Fibroblast of villous mesenchyme (primary cell): ENCODE measurements at regions not wholly inside any gene's neighbourhood (a gene's known extent, or its start where the extent isn't known, plus 50 kb on each side); places are given as distances from the start of the nearest gene placed in this dataset.

Experiments used
- DNase-seq: peaks from one replicate; pipeline ENCODE4 v3.0.0-alpha.2; 2010; ENCODE audit warnings: low read depth
- H3K4me3 ChIP-seq: 2 replicates; pipeline ENCODE4 v1.5.1; 2011; ENCODE audit warnings: low read depth, mild to moderate bottlenecking, low read length
- TF ChIP-seq, protein P1 (sequence below): IDR thresholded peaks from 2 replicates; pipeline ENCODE4 v1.5.1; 2012; ENCODE audit warnings: low read depth, mild to moderate bottlenecking, low read length; ENCODE audit not compliant: insufficient read depth

DNA sequence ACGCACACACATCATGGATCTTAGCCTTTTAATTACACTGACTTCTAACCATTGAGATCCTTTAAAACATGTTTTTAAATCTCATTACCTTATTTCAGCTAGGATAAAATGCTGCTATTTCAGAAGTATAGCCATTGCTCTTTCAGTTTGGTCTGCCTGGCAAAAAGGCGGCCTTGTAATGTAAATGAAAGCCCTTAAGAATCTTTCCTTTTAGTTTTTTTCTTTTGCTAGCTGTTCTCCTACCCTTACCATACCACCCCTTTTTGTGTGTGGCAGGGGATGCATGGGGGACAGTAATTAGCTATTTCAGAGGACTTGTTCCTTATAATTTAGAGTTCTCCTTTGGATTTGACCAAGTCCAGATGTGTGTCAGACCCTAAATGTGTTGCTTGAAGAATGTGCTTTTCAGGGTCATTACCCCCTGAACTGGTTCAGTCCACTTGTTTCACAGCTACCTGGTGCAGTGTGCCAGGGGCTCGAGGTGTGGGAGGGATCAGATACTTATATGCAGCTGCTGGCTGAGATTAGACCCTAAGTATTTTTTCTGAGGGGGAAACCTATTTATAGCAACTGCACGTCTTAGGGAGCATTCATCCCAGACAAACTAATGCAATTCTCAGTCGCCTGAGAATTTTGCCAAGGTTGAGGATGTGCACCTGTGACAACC, 986.8 kb downstream of the NLGN4Y start:
- TF ChIP-seq, protein P1, sequence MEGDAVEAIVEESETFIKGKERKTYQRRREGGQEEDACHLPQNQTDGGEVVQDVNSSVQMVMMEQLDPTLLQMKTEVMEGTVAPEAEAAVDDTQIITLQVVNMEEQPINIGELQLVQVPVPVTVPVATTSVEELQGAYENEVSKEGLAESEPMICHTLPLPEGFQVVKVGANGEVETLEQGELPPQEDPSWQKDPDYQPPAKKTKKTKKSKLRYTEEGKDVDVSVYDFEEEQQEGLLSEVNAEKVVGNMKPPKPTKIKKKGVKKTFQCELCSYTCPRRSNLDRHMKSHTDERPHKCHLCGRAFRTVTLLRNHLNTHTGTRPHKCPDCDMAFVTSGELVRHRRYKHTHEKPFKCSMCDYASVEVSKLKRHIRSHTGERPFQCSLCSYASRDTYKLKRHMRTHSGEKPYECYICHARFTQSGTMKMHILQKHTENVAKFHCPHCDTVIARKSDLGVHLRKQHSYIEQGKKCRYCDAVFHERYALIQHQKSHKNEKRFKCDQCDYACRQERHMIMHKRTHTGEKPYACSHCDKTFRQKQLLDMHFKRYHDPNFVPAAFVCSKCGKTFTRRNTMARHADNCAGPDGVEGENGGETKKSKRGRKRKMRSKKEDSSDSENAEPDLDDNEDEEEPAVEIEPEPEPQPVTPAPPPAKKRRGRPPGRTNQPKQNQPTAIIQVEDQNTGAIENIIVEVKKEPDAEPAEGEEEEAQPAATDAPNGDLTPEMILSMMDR: no peak
- H3K4me3 ChIP-seq: no peak overlapping the region
- DNase-seq: no peak

DNA sequence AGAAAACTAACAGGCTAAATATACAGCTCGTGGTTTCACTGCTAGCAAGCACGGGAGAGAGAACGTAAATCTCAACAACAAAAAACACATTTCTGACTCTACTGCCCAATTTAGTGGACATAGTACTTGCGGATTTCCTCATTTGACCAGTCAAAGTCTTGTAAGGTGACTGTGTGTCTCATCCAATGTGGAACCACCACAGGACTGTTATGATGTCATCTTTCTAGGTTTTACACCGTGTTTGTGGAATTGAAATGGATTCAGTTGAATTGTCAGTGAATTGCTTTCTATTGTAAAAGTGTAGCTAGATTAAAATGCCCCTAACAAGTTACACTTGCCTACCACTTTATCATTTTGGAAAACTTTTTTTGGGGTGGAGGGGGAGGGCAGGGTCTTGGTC, 1010.8 kb downstream of the NLGN4Y start:
- no peak overlapping the region for H3K4me3 ChIP-seq
- TF ChIP-seq, protein P1: no peak
- DNase-seq: no peak

DNA sequence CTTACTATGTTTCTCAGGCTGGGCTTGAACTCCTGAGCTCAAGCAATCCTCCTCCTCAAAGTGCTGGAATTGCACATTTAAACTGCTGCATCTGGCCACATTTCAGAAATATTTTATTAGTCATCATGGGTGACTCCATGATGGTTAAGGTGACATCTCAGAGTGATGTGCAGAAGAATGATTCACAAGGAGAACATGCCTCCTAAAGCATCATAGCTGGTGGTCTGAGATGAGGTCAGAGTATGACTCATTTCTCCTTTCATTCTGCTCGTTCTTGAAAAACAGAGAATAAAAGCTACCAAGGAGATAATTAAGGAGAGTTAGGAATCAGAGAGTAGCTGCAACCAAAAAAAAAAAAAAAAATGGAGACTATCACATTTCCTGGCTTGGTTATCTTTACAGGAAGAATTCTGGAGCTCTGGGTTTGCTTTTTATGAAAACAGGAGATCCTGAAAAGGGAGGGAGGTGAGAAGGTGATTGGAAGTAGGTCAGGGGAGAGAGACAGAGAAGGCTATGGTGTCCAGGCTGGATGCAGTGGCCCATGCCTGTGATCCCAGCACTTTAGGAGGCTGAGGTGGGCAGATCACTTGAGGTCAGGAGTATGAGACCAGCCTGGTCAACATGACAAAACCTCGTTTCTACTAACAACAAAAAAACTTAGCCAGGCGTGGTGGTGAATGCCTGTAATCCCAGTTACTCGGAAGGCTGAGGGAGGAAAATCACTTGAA, 1011.6 kb downstream of the NLGN4Y start:
- H3K4me3 ChIP-seq: no peak overlapping the region
- TF ChIP-seq, protein P1: no peak
- DNase-seq: peak; percentile 17

DNA sequence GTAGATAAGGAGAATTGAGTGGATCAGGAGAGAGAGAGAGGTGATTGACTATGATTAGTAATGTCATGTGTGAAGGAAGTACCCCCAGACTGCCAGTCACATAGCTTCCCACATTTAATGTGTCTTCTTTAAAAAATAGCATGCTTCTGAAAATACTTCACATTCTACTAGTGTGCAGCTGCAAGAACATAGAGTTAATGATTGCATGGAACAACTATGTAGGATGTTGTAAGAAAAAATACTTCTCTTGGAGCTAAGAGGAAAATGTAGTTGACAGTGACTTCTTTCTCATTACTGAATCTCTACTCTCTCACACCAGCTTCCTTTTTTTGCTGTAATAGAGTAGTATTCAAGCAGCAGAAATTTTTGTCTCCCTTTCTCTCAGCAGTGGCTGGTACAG, 1016.2 kb downstream of the NLGN4Y start:
- H3K4me3 ChIP-seq: no peak overlapping the region
- TF ChIP-seq, protein P1: no peak
- no peak for DNase-seq

DNA sequence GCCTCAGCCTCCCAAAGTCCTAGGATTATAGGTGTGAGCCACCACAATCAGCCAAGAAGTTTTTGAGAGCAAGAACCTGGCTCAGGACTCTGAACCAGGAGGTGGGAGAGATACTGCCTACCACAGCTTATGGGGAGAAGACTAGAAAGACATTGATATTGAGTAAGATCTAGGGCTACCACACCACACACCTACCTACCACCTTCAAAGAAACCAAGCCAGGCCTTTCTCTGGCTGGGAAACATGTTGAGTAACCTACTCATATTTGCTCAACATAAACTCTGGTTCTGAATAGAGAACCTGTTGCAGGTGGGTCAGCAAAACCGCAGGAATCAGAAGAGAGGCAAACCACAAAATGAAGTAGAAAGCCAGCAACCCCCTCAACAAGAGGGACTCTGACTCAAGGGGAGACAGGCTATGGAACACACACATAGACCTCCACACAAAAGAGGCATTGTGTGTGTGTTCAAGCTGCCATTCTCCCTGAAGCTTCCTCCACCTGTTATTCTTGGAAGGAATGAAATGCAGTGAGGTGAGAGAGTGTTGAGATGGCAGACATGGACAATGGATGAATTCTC, 1021.9 kb downstream of the NLGN4Y start:
- no peak for DNase-seq
- no peak overlapping the region for H3K4me3 ChIP-seq
- TF ChIP-seq, protein P1: no peak

DNA sequence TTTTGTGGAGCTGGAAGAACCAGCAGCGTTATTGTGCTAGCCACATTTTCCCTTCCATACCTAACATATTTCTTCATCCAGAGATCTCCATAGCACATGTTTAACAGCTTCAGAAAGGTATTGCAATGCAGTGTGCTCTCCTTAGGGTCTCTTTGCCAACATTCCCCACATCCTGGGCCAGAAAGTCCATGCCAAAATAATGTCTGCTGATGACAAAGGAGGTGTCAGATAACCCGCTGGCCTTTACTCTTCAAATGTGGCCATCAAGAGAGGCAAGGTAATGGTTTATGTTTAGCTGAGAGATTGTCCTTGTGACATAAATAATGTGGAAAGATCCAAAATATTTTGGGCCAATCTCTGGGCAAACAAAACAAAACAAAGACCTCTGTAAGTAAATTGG, 1027.7 kb downstream of the NLGN4Y start:
- TF ChIP-seq, protein P1: no peak
- no peak overlapping the region for H3K4me3 ChIP-seq
- no peak for DNase-seq
